ENCODE measurements at regions not wholly inside any gene's neighbourhood (a gene's known extent, or its start where the extent isn't known, plus 50 kb on each side); places are given as distances from the start of the nearest gene placed in this dataset.

DNA sequence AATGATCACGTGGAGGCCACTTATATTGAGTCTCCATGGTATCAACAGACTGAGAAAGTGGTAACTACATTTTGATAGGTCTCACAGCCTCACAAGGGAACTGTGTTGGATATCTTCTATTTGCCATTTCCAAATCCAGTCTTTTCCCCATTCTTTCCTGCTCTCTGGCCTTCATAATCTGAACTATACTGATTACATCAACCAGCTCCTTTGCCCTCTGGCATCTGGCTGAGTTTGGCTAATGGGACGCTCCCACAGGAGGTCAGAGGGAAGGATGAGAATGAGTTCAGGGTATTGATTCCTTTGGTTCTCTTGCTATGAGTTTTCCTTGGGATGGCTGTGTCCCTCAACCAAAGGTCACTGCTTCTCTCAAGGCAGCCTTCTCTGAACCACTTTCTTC, 152.6 kb downstream of the RTL9 start:
- no peaks in the 10 kb centered on the region for H3K4me1 ChIP-seq (replicated peaks in 1 of 2; ENCODE audit: control insufficient read depth in 2 of 2, insufficient read depth in 2 of 2, low read length in 2 of 2)
- no peak for ATAC-seq
- no peaks in the 10 kb centered on the region for H3K9me3 ChIP-seq (replicated peaks; ENCODE audit: control insufficient read depth, insufficient read depth, low read depth, low read length)
- no peak for FAIRE-seq
- ChIA-PET CTCF (ENCODE audit: low intra/inter-chr PET ratio) (no interaction called here), POLR2A (no interaction called here)
- 0% methylated on average over 2 of the region's 2 CpGs for WGBS (ENCODE audit: insufficient coverage, low coverage, missing lambda C conversion rate)
- TF ChIP-seq MTA1 (IDR thresholded peaks at IDR 0.05; ENCODE audit: borderline replicate concordance) (no peak), SRF (CRISPR knock-in tag; IDR thresholded peaks at IDR 0.05) (no peak), SAFB (IDR thresholded peaks at IDR 0.05; ENCODE audit: borderline replicate concordance, low read depth, low read length) (no peak), ZC3H4 (CRISPR knock-in tag; IDR thresholded peaks at IDR 0.05; ENCODE audit: borderline replicate concordance) (no peak)
- TF ChIP-seq, protein P1, sequence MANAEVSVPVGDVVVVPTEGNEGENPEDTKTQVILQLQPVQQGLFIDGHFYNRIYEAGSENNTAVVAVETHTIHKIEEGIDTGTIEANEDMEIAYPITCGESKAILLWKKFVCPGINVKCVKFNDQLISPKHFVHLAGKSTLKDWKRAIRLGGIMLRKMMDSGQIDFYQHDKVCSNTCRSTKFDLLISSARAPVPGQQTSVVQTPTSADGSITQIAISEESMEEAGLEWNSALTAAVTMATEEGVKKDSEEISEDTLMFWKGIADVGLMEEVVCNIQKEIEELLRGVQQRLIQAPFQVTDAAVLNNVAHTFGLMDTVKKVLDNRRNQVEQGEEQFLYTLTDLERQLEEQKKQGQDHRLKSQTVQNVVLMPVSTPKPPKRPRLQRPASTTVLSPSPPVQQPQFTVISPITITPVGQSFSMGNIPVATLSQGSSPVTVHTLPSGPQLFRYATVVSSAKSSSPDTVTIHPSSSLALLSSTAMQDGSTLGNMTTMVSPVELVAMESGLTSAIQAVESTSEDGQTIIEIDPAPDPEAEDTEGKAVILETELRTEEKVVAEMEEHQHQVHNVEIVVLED (CRISPR knock-in tag; IDR thresholded peaks at IDR 0.05), result no peak
- TF ChIP-seq, protein P2, sequence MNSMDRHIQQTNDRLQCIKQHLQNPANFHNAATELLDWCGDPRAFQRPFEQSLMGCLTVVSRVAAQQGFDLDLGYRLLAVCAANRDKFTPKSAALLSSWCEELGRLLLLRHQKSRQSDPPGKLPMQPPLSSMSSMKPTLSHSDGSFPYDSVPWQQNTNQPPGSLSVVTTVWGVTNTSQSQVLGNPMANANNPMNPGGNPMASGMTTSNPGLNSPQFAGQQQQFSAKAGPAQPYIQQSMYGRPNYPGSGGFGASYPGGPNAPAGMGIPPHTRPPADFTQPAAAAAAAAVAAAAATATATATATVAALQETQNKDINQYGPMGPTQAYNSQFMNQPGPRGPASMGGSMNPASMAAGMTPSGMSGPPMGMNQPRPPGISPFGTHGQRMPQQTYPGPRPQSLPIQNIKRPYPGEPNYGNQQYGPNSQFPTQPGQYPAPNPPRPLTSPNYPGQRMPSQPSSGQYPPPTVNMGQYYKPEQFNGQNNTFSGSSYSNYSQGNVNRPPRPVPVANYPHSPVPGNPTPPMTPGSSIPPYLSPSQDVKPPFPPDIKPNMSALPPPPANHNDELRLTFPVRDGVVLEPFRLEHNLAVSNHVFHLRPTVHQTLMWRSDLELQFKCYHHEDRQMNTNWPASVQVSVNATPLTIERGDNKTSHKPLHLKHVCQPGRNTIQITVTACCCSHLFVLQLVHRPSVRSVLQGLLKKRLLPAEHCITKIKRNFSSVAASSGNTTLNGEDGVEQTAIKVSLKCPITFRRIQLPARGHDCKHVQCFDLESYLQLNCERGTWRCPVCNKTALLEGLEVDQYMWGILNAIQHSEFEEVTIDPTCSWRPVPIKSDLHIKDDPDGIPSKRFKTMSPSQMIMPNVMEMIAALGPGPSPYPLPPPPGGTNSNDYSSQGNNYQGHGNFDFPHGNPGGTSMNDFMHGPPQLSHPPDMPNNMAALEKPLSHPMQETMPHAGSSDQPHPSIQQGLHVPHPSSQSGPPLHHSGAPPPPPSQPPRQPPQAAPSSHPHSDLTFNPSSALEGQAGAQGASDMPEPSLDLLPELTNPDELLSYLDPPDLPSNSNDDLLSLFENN (IDR thresholded peaks at IDR 0.05; ENCODE audit: low read depth in 2 of 2, low read length in 2 of 2), result no peak
- no peak for DNase-seq (ENCODE audit: extremely low read depth in 1 of 4, low spot score in 3 of 4)
- H3K9me1 ChIP-seq (ENCODE audit: control insufficient read depth, insufficient read depth, low read length), result no peaks in the 10 kb centered on the region
- H3K27me3 ChIP-seq (ENCODE audit: control insufficient read depth in 2 of 2, insufficient read depth in 2 of 2, low read length in 2 of 2), result no peaks in the 10 kb centered on the region
- intact Hi-C loops (cut with micrococcal nuclease) (no loop called here), in situ Hi-C loops (cut with MboI) (no loop called here)
- no peaks in the 10 kb centered on the region for H3K79me2 ChIP-seq (ENCODE audit: control insufficient read depth, insufficient read depth, low read length)
- BruUV-seq (replicated peaks), result no TSS peak
- H4K20me1 ChIP-seq (replicated peaks; ENCODE audit: control insufficient read depth, insufficient read depth, low read length), result no peaks in the 10 kb centered on the region
- H3K27ac ChIP-seq (ENCODE audit: extremely low read depth, low read depth, low read length), result no peak overlapping the region
- H3K4me2 ChIP-seq (ENCODE audit: insufficient read depth, low read length), result no peak overlapping the region
- no peak overlapping the region for H2AFZ ChIP-seq (ENCODE audit: low read depth, low read length)
- H3K36me3 ChIP-seq (ENCODE audit: control insufficient read depth, insufficient read depth, low read length), result no peaks in the 10 kb centered on the region
- H3K9ac ChIP-seq (ENCODE audit: insufficient read depth in 1 of 2, low read depth in 2 of 2, low read length in 2 of 2), result no peak overlapping the region
- H3K4me3 ChIP-seq, result no peak overlapping the region
